K562 (cell line): ENCODE measurements at regions not wholly inside any gene's neighbourhood (a gene's known extent, or its start where the extent isn't known, plus 50 kb on each side); places are given as distances from the start of the nearest gene placed in this dataset.

ENCODE experiments used
- ATAC-seq: fragments of 200-7000 bp; cut with Tn5 transposase; 3 replicates; pipeline ENCODE4 v1.9.1; 2020; ENCODE audit warnings: moderate library complexity
- BruUV-seq: library from RNA; stranded (reverse); fragments of 400-500 nt; replicated peaks from 2 replicates; lab custom pipeline; 2021; lab: Mats Ljungman, UMichigan
- CTCF ChIA-PET: fragments of 300-600 bp; formaldehyde crosslinking; extraction: SDS; loops from one replicate; lab custom pipeline; 2021; ENCODE audit warnings: low intra/inter-chr PET ratio; lab: Yijun Ruan, JAX
- POLR2A ChIA-PET: fragments of 300-600, 350-650 bp; sonication (Branson Sonifier 250); formaldehyde crosslinking; extraction: SDS; loops from one replicate; lab custom pipeline; 2021; ENCODE audit warnings: antibody characterized with exemption, inconsistent platforms; lab: Yijun Ruan, JAX
- DNase-seq, 4 experiments: peaks; one replicate each; pipeline versions ENCODE4 v3.0.0 to v3.0.0-alpha.2; 2011 to 2018; ENCODE audit warnings: low spot score in 3 of 4, mixed read lengths in 3 of 4; ENCODE audit errors: extremely low read depth in 1 of 4
- FAIRE-seq: peaks from 2 replicates; lab custom pipeline; 2011; peaks lifted over from hg19 to GRCh38; lab: Jason Lieb, UNC
- H2AFZ ChIP-seq: 2 replicates; pipeline ENCODE4 v1.6.0; 2011; ENCODE audit warnings: low read depth, low read length, control low read depth, inconsistent platforms
- H3K27ac ChIP-seq: fragments of 200-600 bp; 3 replicates; pipeline ENCODE4 v1.8.0; 2011; ENCODE audit warnings: low read depth, mild to moderate bottlenecking, control low read depth, inconsistent platforms, low read length, moderate library complexity, mixed read lengths; ENCODE audit errors: extremely low read depth
- H3K27me3 ChIP-seq, 2 experiments: fragments of 300-600 bp in 1 of 2; 2 replicates in 1 of 2; 3 replicates in 1 of 2; pipeline versions ENCODE4 v1.6.0 to v1.8.0; 2011; ENCODE audit warnings: inconsistent platforms in 2 of 2, low read length in 2 of 2, mild to moderate bottlenecking in 1 of 2, mixed read lengths in 1 of 2, moderate library complexity in 1 of 2; ENCODE audit not compliant: control insufficient read depth in 2 of 2, insufficient read depth in 2 of 2
- H3K36me3 ChIP-seq: fragments of 300-600 bp; 3 replicates; pipeline ENCODE4 v1.8.0; 2011; ENCODE audit warnings: mild to moderate bottlenecking, low read length, inconsistent platforms; ENCODE audit not compliant: control insufficient read depth, insufficient read depth
- H3K4me1 ChIP-seq, 2 experiments: fragments of 200-600 bp in 1 of 2; replicated peaks in 1 of 2; 2 replicates in 1 of 2; 3 replicates in 1 of 2; pipeline versions ENCODE4 v1.5.1 to v1.8.0; 2011; ENCODE audit warnings: inconsistent platforms in 2 of 2, low read length in 2 of 2, mild to moderate bottlenecking in 1 of 2, mixed read lengths in 1 of 2, moderate library complexity in 1 of 2; ENCODE audit not compliant: control insufficient read depth in 2 of 2, insufficient read depth in 2 of 2
- H3K4me2 ChIP-seq: 2 replicates; pipeline ENCODE4 v1.6.1; 2011; ENCODE audit warnings: low read length, control low read depth, inconsistent platforms, mixed read lengths; ENCODE audit not compliant: insufficient read depth
- H3K4me3 ChIP-seq: fragments of 200-600 bp; sonication (generic), shearing (Covaris generic); 2 replicates; pipeline ENCODE4 v1.5.1; 2016; ENCODE audit warnings: control low read depth, inconsistent platforms
- H3K79me2 ChIP-seq: fragments of 200-600 bp; 3 replicates; pipeline ENCODE4 v1.8.0; 2011; ENCODE audit warnings: low read length, inconsistent platforms; ENCODE audit not compliant: control insufficient read depth, insufficient read depth
- H3K9ac ChIP-seq, 2 experiments: 2 replicates each; pipeline versions ENCODE4 v1.6.0 to v1.6.1; 2011; ENCODE audit warnings: low read depth in 2 of 2, low read length in 2 of 2, control low read depth in 1 of 2, inconsistent platforms in 1 of 2, mild to moderate bottlenecking in 1 of 2, mixed read lengths in 1 of 2; ENCODE audit not compliant: insufficient read depth in 1 of 2
- H3K9me1 ChIP-seq: one replicate; pipeline ENCODE4 v1.6.0; 2011; ENCODE audit warnings: inconsistent platforms, mild to moderate bottlenecking, low read length, moderate library complexity; ENCODE audit not compliant: control insufficient read depth, insufficient read depth
- H3K9me3 ChIP-seq: replicated peaks from 2 replicates; pipeline ENCODE4 v1.5.1; 2011; ENCODE audit warnings: low read depth, low read length, inconsistent platforms; ENCODE audit not compliant: control insufficient read depth, insufficient read depth
- H4K20me1 ChIP-seq: replicated peaks from 2 replicates; pipeline ENCODE4 v1.6.1; 2011; ENCODE audit warnings: low read length, inconsistent platforms, mixed read lengths; ENCODE audit not compliant: control insufficient read depth, insufficient read depth
- CHD2 ChIP-seq: IDR thresholded peaks from 2 replicates; pipeline ENCODE4 v1.6.1; 2011; ENCODE audit warnings: low read depth, low read length
- KDM5B ChIP-seq: fragments of 200-600 bp; sonication (generic); IDR thresholded peaks from 2 replicates; pipeline ENCODE4 v1.6.1; 2012; ENCODE audit warnings: low read depth, mild to moderate bottlenecking, moderate library complexity, low read length, control low read depth, inconsistent platforms; ENCODE audit not compliant: insufficient replicate concordance
- MCM2 ChIP-seq: fragments of 450-650 bp; IDR thresholded peaks from 2 replicates; pipeline ENCODE4 v1.6.1; 2017; ENCODE audit warnings: low read depth, mild to moderate bottlenecking
- ZNF253 ChIP-seq: fragments of 250-450 bp; sonication (Bioruptor Pico); conservative IDR thresholded peaks from 2 replicates; pipeline ENCODE4 v1.6.1; 2021; ENCODE audit warnings: mild to moderate bottlenecking
- WGBS: fragments of 100-300 bp; shearing (Covaris generic); methylation state at CpG from one replicate; pipeline ENCODE4 v1.1.6; 2016; ENCODE audit warnings: low coverage, mixed read lengths; ENCODE audit not compliant: insufficient coverage; ENCODE audit errors: missing lambda C conversion rate; 5-methylcytosine and 5-hydroxymethylcytosine counted together
- in situ Hi-C: fragments of 300-500 bp; cut with MboI; formaldehyde crosslinking; loops from 4 replicates; pipeline ENCODE4 v1.15.0; 2018; ENCODE audit warnings: inconsistent platforms, mixed read lengths
- intact Hi-C: fragments of 100-400 bp; cut with micrococcal nuclease; formaldehyde crosslinking; loops from 2 replicates; pipeline ENCODE4 v1.14.2; 2022
- TF ChIP-seq, protein P1 (sequence below): fragments of 250-450 bp; sonication (Bioruptor Pico); IDR thresholded peaks from 2 replicates; pipeline ENCODE4 v1.5.0; 2021; ENCODE audit warnings: mild to moderate bottlenecking, moderate library complexity

DNA sequence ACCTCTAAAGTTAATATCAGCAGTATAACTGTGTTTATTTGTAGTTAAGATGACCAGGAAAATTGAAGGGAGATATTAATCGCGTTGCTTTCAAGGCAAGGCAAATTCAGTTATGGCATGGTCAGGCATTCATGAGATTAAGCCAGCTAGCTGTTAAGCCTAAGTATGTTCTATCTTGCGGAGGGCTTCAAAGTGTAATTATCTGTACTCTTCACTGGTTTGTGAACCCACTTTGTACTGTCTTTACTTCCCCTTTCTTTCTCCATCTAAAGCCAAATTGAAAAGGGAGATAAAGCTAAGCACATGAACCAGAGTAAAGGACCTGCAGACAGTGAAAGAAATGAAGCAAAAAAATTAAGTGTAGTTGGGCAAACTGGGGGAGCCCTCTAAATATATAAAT lies 483.1 kb upstream of the NRP1 start:
- CTCF ChIA-PET, result no interaction called here
- H3K9me3 ChIP-seq, result no peaks in the 10 kb centered on the region
- H3K27ac ChIP-seq, result no peak overlapping the region
- H3K79me2 ChIP-seq, result no peaks in the 10 kb centered on the region
- TF ChIP-seq CHD2 (no peak), ZNF253 (no peak), MCM2 (no peak), KDM5B (no peak)
- TF ChIP-seq, protein P1, sequence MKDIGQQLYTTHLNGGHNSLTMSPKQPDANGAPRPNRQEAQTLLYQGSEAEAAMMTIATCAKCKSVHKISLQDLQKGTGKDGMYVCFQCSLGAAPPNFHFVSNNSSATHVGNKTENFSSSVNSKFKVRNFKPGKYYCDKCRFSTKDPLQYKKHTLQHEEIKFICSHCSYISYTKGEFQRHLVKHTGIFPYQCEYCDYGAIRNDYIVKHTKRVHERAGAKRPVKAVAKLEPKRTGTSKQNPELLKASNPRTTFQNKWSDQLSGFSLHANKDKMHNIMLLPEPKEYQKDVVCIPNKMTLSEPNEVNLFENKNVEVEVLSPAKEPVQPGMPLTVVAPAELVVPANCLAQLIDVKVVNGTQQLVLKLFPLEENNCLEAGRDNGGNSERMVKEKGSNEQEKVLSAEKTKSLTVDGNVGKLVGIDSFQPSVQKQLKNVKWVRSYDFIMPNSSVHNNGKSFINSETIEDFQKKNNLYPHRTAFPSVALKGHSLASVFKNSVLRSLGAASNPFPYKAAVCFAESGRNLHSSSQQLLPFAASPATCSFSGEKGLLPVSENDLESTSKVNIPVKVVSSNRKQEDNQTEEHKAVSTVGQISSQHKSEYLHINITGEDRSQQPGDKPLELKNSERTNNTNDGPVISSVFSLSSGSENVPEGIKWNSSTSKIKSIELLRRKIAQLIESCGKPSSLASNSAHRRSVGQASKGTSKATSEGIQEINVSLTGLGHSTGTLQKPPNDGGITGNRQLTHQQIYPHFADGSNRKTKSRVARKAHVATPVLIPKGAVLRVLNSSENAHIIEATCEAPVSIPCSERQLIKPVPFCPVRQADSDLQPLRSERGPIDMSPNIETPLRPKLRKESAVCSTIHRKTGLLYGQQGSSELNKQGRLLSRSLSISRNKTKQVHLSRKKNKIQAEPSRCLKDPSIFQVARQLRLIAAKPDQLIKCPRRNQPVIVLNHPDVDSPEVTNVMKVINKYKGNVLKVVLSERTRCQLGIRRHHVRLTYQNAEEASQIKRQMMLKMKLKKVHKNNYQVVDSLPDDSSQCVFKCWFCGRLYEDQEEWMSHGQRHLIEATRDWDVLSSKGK (CRISPR knock-in tag), result no peak
- TF ChIP-seq, all 486 proteins: peak for 0
- Histone ChIP-seq H3K27me3 (no peaks in the 10 kb centered on the region), H2AFZ (no peak overlapping the region), H3K4me3 (no peak overlapping the region), H3K9ac (no peak overlapping the region), H4K20me1 (no peaks in the 10 kb centered on the region), H3K4me2 (no peak overlapping the region), H3K36me3 (no peaks in the 10 kb centered on the region), H3K4me1 (no peaks in the 10 kb centered on the region), H3K9me1 (no peaks in the 10 kb centered on the region)
- in situ Hi-C loops, result no loop called here
- POLR2A ChIA-PET, result no interaction called here
- no TSS peak for BruUV-seq
- 0% methylated on average over 3 of the region's 3 CpGs for WGBS
- FAIRE-seq (no peak), ATAC-seq (no peak), DNase-seq (no peak)
- intact Hi-C loops, result no loop called here
